ENCODE measurements at regions not wholly inside any gene's neighbourhood (a gene's known extent, or its start where the extent isn't known, plus 50 kb on each side); places are given as distances from the start of the nearest gene placed in this dataset.

DNA sequence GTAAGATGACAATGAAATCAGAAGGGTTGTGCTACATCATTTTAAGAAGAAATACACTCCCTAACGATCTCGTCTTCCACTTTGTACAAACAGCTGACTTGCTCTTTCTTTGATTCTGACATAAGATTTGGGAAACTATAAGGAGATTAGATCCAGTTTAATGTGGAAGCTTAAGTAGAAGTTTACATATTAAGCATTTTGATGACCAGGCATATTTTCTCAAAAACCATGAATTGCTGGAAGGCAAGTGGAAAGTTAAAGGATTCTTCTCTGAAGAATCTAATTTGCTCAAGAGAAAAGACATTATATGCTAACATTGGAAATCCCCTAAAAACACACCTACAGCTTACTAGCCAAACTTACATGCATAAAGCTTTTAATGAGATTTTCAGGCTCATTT, 531.9 kb upstream of the PTPRD start:
- no peak for DNase-seq (ENCODE audit: low spot score in 2 of 2)
- WGBS: 60% methylated on average over 2 of the region's 2 CpGs
- no peak for TF ChIP-seq EP300 (IDR thresholded peaks at IDR 0.05)
- no peak for TF ChIP-seq POLR2AphosphoS5 (IDR thresholded peaks at IDR 0.05)
- TF ChIP-seq, protein P1, sequence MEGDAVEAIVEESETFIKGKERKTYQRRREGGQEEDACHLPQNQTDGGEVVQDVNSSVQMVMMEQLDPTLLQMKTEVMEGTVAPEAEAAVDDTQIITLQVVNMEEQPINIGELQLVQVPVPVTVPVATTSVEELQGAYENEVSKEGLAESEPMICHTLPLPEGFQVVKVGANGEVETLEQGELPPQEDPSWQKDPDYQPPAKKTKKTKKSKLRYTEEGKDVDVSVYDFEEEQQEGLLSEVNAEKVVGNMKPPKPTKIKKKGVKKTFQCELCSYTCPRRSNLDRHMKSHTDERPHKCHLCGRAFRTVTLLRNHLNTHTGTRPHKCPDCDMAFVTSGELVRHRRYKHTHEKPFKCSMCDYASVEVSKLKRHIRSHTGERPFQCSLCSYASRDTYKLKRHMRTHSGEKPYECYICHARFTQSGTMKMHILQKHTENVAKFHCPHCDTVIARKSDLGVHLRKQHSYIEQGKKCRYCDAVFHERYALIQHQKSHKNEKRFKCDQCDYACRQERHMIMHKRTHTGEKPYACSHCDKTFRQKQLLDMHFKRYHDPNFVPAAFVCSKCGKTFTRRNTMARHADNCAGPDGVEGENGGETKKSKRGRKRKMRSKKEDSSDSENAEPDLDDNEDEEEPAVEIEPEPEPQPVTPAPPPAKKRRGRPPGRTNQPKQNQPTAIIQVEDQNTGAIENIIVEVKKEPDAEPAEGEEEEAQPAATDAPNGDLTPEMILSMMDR (IDR thresholded peaks at IDR 0.05): no peak
- no peak for TF ChIP-seq POLR2A (IDR thresholded peaks at IDR 0.05)
- H3K36me3 ChIP-seq: no peaks in the 10 kb centered on the region
- H3K4me1 ChIP-seq: no peaks in the 10 kb centered on the region
- H3K27me3 ChIP-seq: no peaks in the 10 kb centered on the region
- no peak overlapping the region for H3K27ac ChIP-seq
- no peaks in the 10 kb centered on the region for H3K9me3 ChIP-seq
- no peak overlapping the region for H3K4me3 ChIP-seq

DNA sequence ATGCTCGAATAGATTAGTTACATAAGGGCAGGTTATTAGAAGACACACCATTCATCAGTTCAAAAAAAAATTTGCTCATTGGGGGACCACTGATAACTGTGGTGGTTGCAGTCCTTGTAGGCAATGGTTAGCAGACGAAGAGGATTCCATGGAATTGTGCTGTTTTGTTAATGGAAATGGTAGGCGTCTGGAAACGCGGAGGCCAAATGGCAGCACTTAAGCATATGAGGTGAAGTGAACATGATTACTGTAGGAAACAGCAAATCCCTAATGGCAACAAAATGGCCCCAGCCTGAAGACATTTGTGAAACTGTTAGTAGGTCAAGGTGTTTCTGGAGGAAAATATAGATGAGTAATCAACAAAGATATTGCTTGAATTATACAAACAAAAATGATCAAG, 535.4 kb upstream of the PTPRD start:
- no peak overlapping the region for H3K4me3 ChIP-seq
- H3K4me1 ChIP-seq: no peaks in the 10 kb centered on the region
- H3K36me3 ChIP-seq: no peaks in the 10 kb centered on the region
- H3K27ac ChIP-seq: no peak overlapping the region
- DNase-seq (ENCODE audit: low spot score in 2 of 2): no peak
- 79% methylated on average over 5 of the region's 5 CpGs for whole genome bisulfite sequencing
- no peaks in the 10 kb centered on the region for H3K27me3 ChIP-seq
- TF ChIP-seq POLR2A (IDR thresholded peaks at IDR 0.05) (no peak), EP300 (IDR thresholded peaks at IDR 0.05) (no peak), POLR2AphosphoS5 (IDR thresholded peaks at IDR 0.05) (no peak)
- TF ChIP-seq, protein P1 (IDR thresholded peaks at IDR 0.05): no peak
- no peaks in the 10 kb centered on the region for H3K9me3 ChIP-seq

DNA sequence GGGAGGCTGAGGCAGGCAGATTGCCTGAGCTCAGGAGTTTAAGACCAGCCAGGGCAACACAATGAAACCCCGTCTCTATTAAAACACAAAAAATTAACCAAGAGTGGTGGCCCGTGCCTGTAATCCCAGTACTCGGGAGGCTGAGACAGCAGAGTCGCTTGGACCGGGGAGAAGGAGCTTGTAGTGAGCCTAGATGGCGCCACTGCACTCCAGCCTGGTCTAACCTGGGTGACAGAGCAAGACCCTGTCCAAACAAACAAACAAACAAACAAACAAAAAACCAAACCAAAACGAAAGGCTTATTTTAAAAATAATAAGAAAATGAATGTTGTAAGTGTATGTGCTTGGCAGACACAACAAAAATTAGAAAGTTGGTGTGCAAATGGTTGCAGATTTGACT, 536.3 kb upstream of the PTPRD start:
- no peak for DNase-seq (ENCODE audit: low spot score in 2 of 2)
- Histone ChIP-seq H3K36me3 (no peaks in the 10 kb centered on the region), H3K27ac (no peak overlapping the region), H3K4me3 (no peak overlapping the region), H3K4me1 (no peaks in the 10 kb centered on the region), H3K27me3 (no peaks in the 10 kb centered on the region), H3K9me3 (no peaks in the 10 kb centered on the region)
- 72% methylated on average over 7 of the region's 7 CpGs for WGBS
- no peak for TF ChIP-seq POLR2A (IDR thresholded peaks at IDR 0.05)
- TF ChIP-seq EP300 (IDR thresholded peaks at IDR 0.05): no peak
- TF ChIP-seq, protein P1 (IDR thresholded peaks at IDR 0.05): no peak
- TF ChIP-seq POLR2AphosphoS5 (IDR thresholded peaks at IDR 0.05): no peak

DNA sequence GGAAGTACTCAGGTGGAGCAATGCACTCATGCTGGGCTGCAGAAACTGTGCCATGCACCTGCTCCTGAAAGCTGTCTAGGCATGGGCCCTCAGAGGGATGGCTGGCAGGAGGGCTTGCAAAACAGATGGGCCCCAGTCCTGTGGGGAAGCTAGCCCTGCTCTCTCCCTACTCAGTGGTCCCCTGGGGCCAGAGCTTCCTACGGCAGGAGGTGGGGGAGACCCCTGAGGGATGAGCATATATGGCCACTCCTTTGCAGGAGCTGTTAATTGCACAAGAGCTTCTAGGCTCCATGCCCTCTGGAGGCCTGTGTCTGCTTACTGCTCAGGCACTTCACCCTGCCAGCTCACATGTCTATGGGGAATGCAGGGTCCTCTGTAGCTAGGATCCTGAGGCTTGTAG, 545.3 kb upstream of the PTPRD start:
- Histone ChIP-seq H3K4me1 (no peaks in the 10 kb centered on the region), H3K36me3 (no peaks in the 10 kb centered on the region), H3K4me3 (no peak overlapping the region), H3K27ac (no peak overlapping the region), H3K9me3 (no peaks in the 10 kb centered on the region), H3K27me3 (no peaks in the 10 kb centered on the region)
- TF ChIP-seq POLR2AphosphoS5 (IDR thresholded peaks at IDR 0.05) (no peak), POLR2A (IDR thresholded peaks at IDR 0.05) (no peak), EP300 (IDR thresholded peaks at IDR 0.05) (no peak)
- TF ChIP-seq, protein P1 (IDR thresholded peaks at IDR 0.05): no peak
- no CpG with 5 or more reads among the region's 1 CpG for WGBS
- no peak for DNase-seq (ENCODE audit: low spot score in 2 of 2)

DNA sequence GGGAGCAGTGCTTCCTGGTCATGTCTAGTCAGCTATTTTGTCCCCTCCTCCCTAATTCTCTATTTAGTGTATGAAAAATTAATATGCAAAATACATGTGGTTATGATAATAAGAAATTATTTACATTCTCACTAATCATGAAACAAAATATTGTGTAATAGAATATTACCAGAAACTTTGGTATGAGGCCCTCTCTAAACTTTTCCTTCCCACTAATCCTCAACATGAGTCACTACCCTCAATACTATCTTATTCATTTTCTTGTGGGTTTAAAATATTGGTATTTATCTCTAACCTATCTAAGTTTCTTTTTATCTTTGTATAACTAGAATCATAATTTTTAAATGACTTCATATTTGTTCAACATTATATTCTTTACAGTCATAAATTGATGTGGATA, 545.9 kb upstream of the PTPRD start:
- Histone ChIP-seq H3K9me3 (no peaks in the 10 kb centered on the region), H3K27ac (no peak overlapping the region), H3K4me1 (no peaks in the 10 kb centered on the region), H3K4me3 (no peak overlapping the region), H3K27me3 (no peaks in the 10 kb centered on the region), H3K36me3 (no peaks in the 10 kb centered on the region)
- TF ChIP-seq POLR2AphosphoS5 (IDR thresholded peaks at IDR 0.05) (no peak), POLR2A (IDR thresholded peaks at IDR 0.05) (no peak), EP300 (IDR thresholded peaks at IDR 0.05) (no peak)
- TF ChIP-seq, protein P1 (IDR thresholded peaks at IDR 0.05): no peak
- no peak for DNase-seq (ENCODE audit: low spot score in 2 of 2)

Data from suprapubic skin (tissue), 4 donors.